ENCODE measurements at regions not wholly inside any gene's neighbourhood (a gene's known extent, or its start where the extent isn't known, plus 50 kb on each side); places are given as distances from the start of the nearest gene placed in this dataset.

DNA sequence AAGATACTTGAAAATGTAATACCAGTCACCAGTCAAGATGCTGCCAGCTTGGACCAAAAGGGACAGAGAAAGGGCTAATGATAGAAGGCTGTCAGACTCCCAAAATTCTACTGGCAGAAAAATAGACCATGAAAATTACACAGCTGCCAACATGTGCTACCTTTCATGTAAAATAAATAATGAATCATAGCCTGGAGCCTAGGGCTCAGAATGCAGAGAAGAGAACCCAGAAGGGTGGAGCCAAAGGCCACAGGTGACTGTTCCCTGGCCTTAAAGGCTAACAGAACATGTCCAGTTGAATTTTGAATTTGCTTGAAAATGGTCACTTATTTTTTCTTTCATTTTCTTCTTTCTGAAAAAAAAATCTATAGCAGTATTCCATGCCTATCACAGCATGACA lies 1827.0 kb upstream of the MIR17HG start:
- TF ChIP-seq, protein P1, sequence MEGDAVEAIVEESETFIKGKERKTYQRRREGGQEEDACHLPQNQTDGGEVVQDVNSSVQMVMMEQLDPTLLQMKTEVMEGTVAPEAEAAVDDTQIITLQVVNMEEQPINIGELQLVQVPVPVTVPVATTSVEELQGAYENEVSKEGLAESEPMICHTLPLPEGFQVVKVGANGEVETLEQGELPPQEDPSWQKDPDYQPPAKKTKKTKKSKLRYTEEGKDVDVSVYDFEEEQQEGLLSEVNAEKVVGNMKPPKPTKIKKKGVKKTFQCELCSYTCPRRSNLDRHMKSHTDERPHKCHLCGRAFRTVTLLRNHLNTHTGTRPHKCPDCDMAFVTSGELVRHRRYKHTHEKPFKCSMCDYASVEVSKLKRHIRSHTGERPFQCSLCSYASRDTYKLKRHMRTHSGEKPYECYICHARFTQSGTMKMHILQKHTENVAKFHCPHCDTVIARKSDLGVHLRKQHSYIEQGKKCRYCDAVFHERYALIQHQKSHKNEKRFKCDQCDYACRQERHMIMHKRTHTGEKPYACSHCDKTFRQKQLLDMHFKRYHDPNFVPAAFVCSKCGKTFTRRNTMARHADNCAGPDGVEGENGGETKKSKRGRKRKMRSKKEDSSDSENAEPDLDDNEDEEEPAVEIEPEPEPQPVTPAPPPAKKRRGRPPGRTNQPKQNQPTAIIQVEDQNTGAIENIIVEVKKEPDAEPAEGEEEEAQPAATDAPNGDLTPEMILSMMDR (IDR thresholded peaks at IDR 0.05 in 2 of 3, conservative IDR thresholded peaks at IDR 0.05 in 1 of 3; ENCODE audit: borderline replicate concordance in 1 of 3, insufficient read depth in 1 of 3, low read depth in 2 of 3, low read length in 2 of 3), result no peak
- TF ChIP-seq JUND (IDR thresholded peaks at IDR 0.05) (no peak), POLR2AphosphoS5 (IDR thresholded peaks at IDR 0.05; ENCODE audit: low read depth, low read length) (no peak), POLR2A (IDR thresholded peaks at IDR 0.05; ENCODE audit: borderline replicate concordance, extremely low read depth, insufficient read depth, insufficient read length) (no peak), ZFX (IDR thresholded peaks at IDR 0.05) (no peak), EZH2 (IDR thresholded peaks at IDR 0.05) (no peak), SP1 (IDR thresholded peaks at IDR 0.05; ENCODE audit: low read depth) (no peak), ZNF274 (IDR thresholded peaks at IDR 0.05; ENCODE audit: low read depth, low read length) (no peak)

Measured in HCT116 (cell line).